GM12891 (cell line): ENCODE measurements at regions not wholly inside any gene's neighbourhood (a gene's known extent, or its start where the extent isn't known, plus 50 kb on each side); places are given as distances from the start of the nearest gene placed in this dataset.

Source experiments
- POLR2A ChIP-seq: IDR thresholded peaks from 2 replicates; pipeline ENCODE4 v1.6.1; 2011; ENCODE audit warnings: low read depth, low read length, control low read depth
- POLR2AphosphoS5 ChIP-seq: IDR thresholded peaks from 2 replicates; pipeline ENCODE4 v1.6.1; 2011; ENCODE audit warnings: low read depth, low read length, control low read depth
- POU2F2 ChIP-seq: IDR thresholded peaks from 2 replicates; pipeline ENCODE4 v1.6.1; 2011; ENCODE audit warnings: low read depth, mild to moderate bottlenecking, control low read depth, low read length, moderate library complexity
- SPI1 ChIP-seq: IDR thresholded peaks from 2 replicates; pipeline ENCODE4 v1.6.1; 2011; ENCODE audit warnings: low read depth, low read length, control low read depth
- TAF1 ChIP-seq: IDR thresholded peaks from 2 replicates; pipeline ENCODE4 v1.6.1; 2011; ENCODE audit warnings: low read depth, low read length, control low read depth

- TF ChIP-seq POLR2AphosphoS5 (no peak), POLR2A (no peak), TAF1 (no peak), SPI1 (no peak), POU2F2 (no peak)
These were observed 172.2 kb upstream of the CXCL13 start for GRCh38 chr4:77433418-77433733.
